Skeletal muscle satellite cell (primary cell): ENCODE measurements at regions not wholly inside any gene's neighbourhood (a gene's known extent, or its start where the extent isn't known, plus 50 kb on each side); places are given as distances from the start of the nearest gene placed in this dataset.

Experiments
- H3K27me3 ChIP-seq: 2 replicates; pipeline ENCODE4 v1.7.0; 2013; ENCODE audit warnings: low read length; ENCODE audit not compliant: control insufficient read depth, insufficient read depth
- H3K36me3 ChIP-seq: 2 replicates; pipeline ENCODE4 v1.7.0; 2013; ENCODE audit warnings: mild to moderate bottlenecking, control low read depth, low read length; ENCODE audit not compliant: insufficient read depth
- H3K4me1 ChIP-seq: 2 replicates; pipeline ENCODE4 v1.7.0; 2013; ENCODE audit warnings: low read length; ENCODE audit not compliant: control insufficient read depth, insufficient read depth
- H3K4me2 ChIP-seq: 2 replicates; pipeline ENCODE4 v1.7.0; 2013; ENCODE audit warnings: mild to moderate bottlenecking, low read length
- H3K4me3 ChIP-seq: 2 replicates; pipeline ENCODE4 v1.7.0; 2013; ENCODE audit warnings: low read length
- H3K9ac ChIP-seq: 2 replicates; pipeline ENCODE4 v1.7.0; 2013; ENCODE audit warnings: mild to moderate bottlenecking, low read depth, low read length, moderate library complexity
- H3K9me3 ChIP-seq: replicated peaks from 2 replicates; pipeline ENCODE4 v1.7.0; 2013; ENCODE audit warnings: mild to moderate bottlenecking, control low read depth, low read length

DNA sequence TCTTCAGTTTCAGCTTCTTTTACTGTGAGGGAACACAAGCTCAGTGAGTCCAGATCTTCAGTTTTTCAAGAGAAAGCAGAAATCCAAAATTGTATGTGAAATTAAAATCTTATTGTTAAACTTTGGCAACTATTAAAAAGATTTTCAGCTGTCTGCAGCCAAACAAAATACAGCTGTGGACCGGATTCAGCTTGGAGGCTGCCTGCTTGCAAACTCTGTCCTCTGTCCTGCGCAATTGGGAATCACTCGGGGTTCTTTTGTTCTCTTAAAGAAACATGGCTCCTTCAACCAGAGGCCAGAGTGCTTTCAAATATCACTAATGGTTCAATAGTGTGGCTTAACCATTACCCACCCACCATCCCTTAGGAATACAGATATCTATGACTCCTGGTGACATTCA, 201.2 kb downstream of the CHIC2 start:
- no peak overlapping the region for H3K9ac ChIP-seq
- H3K4me2 ChIP-seq, result no peak overlapping the region
- H3K9me3 ChIP-seq, result no peaks in the 10 kb centered on the region
- H3K4me1 ChIP-seq, result peaks cover 3% of the 10 kb centered on the region
- no peaks in the 10 kb centered on the region for H3K27me3 ChIP-seq
- no peak overlapping the region for H3K4me3 ChIP-seq
- no peaks in the 10 kb centered on the region for H3K36me3 ChIP-seq

DNA sequence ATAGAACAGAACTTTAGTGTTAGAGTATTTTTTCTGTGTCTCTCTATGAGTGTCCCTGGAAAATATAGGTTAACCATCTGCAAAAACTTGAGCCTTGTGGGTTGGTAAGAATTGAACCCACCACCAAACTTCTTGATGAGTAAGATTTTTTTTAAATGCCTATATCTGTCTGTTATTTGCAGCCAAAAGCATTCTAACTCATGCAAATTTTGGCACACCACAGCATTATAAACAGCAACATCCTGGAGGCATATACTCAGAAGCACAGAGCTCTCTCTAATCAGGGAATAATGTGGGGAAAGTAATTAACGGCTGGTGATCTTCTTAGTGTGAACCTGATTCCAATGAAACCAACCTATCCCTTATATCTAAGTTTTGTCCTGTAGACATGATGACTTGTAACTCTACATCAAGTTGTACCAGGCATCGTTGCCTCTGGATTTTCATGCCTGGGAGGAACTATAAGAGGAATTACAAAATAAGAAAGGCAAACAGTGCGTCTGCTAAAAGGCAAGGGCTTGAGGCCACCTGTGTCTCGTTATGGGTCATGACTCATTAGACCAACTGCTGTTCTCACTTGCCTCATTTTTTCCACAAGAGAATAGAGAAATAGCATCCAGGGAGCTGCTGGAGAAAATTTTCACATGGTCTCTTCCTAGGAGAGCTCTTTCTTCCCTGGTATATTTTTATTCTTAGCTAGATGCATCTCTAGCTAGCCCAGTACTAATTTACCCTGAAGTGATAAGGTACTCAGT, 202.4 kb downstream of the CHIC2 start:
- Histone ChIP-seq H3K36me3 (no peaks in the 10 kb centered on the region), H3K4me2 (no peak overlapping the region), H3K4me1 (peaks cover 3% of the 10 kb centered on the region), H3K9me3 (no peaks in the 10 kb centered on the region), H3K27me3 (no peaks in the 10 kb centered on the region), H3K4me3 (no peak overlapping the region), H3K9ac (no peak overlapping the region)

DNA sequence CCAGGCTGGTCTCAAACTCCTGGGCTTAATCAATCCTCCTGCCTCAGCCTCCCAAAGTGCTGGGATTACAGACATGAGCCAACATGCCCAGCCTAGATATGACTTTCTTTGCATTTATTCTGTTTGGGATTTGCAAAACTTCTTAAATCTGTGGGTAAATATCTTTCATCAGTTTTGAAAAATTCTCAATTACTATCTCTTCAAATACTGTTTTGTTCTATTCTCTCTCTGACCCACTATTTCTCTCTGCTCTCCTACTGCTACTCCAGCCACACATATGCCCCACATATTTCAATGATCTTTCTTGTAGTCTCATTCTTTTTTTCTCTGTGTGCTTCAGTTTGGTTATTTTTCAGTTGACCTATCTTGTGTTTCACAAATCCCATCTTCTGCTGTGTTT, 205.1 kb downstream of the CHIC2 start:
- H3K9me3 ChIP-seq, result no peaks in the 10 kb centered on the region
- peaks cover 21% of the 10 kb centered on the region for H3K4me1 ChIP-seq
- no peak overlapping the region for H3K4me2 ChIP-seq
- no peaks in the 10 kb centered on the region for H3K27me3 ChIP-seq
- no peak overlapping the region for H3K9ac ChIP-seq
- H3K4me3 ChIP-seq, result no peak overlapping the region
- H3K36me3 ChIP-seq, result no peaks in the 10 kb centered on the region

DNA sequence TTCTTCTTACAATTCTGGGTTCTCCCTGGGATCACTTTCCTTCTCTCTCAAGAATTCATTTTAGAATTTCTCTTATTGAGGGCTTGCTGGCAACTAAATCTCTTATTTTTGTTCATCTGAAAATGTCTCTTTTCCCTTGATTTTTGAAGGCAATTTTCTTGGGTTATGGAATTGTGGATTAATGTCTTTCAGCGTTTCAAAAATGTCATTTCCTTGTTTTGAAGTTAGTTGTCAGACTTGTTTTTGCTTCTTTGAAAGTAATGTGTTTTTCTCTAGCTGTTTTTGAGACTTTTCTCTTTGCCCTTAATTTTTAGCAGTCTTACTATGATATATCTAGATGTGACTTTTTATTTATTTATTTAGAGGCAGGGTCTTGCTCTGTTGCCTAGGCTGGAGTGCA, 205.7 kb downstream of the CHIC2 start:
- Histone ChIP-seq H3K4me2 (no peak overlapping the region), H3K9ac (no peak overlapping the region), H3K9me3 (no peaks in the 10 kb centered on the region), H3K36me3 (no peaks in the 10 kb centered on the region), H3K27me3 (no peaks in the 10 kb centered on the region), H3K4me3 (no peak overlapping the region), H3K4me1 (peaks cover 21% of the 10 kb centered on the region)

DNA sequence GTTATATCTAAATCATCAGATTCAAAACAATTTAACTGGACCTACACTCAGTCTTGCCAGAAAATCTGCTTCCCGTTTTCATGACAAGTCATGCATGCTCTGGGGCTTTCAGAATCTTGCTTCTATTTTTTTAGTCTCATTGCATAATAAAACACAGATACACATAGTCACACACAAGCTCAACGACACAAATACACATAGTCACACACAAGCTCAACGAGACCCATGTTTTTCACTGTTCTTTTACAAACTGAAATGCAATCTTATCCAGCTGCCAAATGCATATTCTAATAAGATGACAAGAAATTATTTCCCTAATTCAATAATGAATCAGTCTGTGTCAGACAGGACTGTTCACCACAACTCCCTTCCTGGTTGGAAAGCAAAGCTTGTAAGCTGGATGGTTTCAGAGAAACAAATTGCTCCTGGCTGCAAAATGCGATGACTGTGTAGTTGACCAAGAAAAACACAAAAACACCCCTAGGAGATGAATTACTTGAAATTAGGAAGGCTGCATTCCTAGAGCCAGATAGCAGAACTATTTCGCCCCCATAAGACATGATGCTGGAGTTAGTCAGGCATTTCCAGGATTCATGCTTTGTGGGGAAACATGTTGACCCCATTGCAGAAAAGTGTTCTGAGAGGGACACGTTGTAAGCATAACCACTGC, 208.7 kb downstream of the CHIC2 start:
- Histone ChIP-seq H3K9ac (no peak overlapping the region), H3K9me3 (no peaks in the 10 kb centered on the region), H3K4me2 (peak overlapping the region; percentile 47), H3K36me3 (no peaks in the 10 kb centered on the region), H3K27me3 (no peaks in the 10 kb centered on the region), H3K4me3 (no peak overlapping the region), H3K4me1 (peaks cover 18% of the 10 kb centered on the region)

DNA sequence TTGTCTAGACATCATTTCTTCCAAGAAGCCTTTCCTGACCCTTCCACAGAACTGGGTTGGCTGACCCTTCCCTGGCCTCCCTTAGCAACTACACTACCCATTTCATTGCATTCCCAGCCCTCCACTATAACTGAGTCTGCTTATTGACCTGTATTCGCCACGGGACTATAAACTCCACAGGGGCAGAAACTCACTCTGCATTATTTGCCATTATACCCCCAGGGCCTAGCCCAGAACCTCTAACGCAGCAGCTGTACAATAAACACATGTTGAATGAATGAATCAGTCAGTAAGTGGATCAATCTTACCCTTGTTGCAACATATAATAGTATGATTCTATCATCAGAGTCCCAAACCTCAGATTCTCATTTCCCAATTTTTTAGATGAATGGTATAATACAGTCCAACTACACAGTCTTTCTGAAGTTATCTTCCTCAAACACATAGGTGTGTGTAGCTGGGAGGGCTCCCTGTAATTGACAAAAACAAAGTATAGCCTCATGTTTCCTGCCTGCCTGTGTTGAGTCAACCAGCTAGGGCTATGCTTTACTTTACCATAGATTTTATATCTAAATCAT, 209.3 kb downstream of the CHIC2 start:
- Histone ChIP-seq H3K4me2 (peak overlapping the region; percentile 47), H3K4me1 (peaks cover 18% of the 10 kb centered on the region), H3K36me3 (no peaks in the 10 kb centered on the region), H3K9ac (no peak overlapping the region), H3K4me3 (no peak overlapping the region), H3K9me3 (no peaks in the 10 kb centered on the region), H3K27me3 (no peaks in the 10 kb centered on the region)

DNA sequence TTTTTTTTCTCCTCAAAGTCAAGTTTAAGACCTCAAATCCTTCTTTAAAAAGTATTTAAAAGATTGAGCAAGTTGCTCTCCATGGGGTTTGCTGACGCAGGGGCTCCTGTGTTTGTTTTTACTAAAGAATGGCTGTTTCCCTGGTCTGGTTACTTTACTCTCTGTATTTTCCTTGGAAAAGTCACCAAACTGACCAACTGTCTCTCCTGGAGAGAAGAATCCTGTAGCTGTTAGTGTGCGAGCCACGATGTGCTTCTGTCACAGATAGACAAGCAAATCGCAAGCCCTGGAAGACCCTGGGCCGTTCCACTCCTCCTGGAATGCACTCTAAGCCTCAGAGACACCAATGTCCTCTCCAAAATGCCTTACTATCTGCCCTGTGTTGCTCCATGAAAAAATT, 212.1 kb downstream of the CHIC2 start:
- no peaks in the 10 kb centered on the region for H3K9me3 ChIP-seq
- no peak overlapping the region for H3K4me2 ChIP-seq
- no peak overlapping the region for H3K4me3 ChIP-seq
- no peak overlapping the region for H3K9ac ChIP-seq
- H3K36me3 ChIP-seq, result no peaks in the 10 kb centered on the region
- H3K4me1 ChIP-seq, result peaks cover 18% of the 10 kb centered on the region
- H3K27me3 ChIP-seq, result no peaks in the 10 kb centered on the region

DNA sequence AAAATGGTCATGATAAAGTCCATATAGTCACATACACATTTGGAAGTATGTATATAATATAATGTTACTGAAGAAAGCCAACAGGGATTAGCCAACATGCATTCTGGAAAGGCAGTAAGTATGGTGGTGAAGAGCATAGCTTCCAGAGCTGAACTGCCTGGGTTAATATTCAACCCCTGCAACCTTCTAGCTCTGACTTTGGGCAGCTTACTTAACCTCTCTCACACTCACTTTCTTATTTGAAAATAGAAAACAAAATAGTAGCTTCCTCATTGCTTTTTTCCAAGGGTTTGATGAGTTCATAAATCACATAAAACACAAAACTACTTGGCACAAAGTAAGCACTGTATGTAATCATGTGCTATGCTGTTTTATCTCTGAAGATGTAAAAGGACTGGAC, 216.4 kb downstream of the CHIC2 start:
- Histone ChIP-seq H3K4me3 (no peak overlapping the region), H3K4me1 (no peaks in the 10 kb centered on the region), H3K9me3 (no peaks in the 10 kb centered on the region), H3K36me3 (no peaks in the 10 kb centered on the region), H3K9ac (no peak overlapping the region), H3K4me2 (no peak overlapping the region), H3K27me3 (no peaks in the 10 kb centered on the region)

DNA sequence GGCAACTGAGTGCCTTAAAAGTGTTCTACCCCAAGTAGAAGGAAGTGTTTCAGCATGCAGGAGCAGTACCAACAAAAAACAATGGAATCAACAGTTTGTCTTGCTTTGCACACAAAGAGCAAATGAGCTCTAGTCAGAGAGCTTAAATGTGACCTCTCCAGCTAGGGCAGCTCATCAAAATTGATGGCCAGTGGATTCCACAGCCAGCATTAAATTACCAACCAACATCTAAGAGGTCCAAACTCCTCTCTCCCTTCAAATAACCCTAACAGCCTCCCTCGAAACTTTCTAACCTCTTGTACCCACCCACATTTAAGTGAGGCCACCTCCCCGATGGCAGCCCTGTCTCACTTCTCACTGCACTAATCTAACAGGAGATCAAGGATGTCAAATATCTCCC, 219.9 kb downstream of the CHIC2 start:
- Histone ChIP-seq H3K9ac (no peak overlapping the region), H3K4me3 (no peak overlapping the region), H3K4me2 (no peak overlapping the region), H3K4me1 (no peaks in the 10 kb centered on the region), H3K36me3 (no peaks in the 10 kb centered on the region), H3K27me3 (no peaks in the 10 kb centered on the region), H3K9me3 (no peaks in the 10 kb centered on the region)

DNA sequence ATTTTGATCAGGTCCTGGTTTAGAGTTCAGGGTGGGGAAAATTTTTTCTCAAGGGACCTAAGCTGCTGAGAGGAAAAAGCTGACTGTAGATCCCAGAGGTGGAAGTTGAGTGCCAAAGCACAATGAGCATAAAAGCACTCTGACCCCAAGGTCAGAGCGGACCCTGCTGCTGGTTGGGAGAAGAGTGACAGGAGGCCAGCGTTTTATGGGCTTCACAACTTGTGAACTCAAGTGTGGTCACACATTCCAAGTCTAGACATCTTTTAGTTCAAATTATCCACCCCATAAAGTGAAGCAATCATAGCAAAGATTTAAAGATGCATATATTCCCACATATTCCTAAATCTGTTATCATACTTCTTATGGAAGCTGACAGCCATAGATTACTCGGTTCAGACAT, 220.3 kb downstream of the CHIC2 start:
- H3K4me2 ChIP-seq, result no peak overlapping the region
- no peak overlapping the region for H3K9ac ChIP-seq
- H3K36me3 ChIP-seq, result no peaks in the 10 kb centered on the region
- H3K9me3 ChIP-seq, result no peaks in the 10 kb centered on the region
- no peaks in the 10 kb centered on the region for H3K4me1 ChIP-seq
- no peaks in the 10 kb centered on the region for H3K27me3 ChIP-seq
- H3K4me3 ChIP-seq, result no peak overlapping the region

DNA sequence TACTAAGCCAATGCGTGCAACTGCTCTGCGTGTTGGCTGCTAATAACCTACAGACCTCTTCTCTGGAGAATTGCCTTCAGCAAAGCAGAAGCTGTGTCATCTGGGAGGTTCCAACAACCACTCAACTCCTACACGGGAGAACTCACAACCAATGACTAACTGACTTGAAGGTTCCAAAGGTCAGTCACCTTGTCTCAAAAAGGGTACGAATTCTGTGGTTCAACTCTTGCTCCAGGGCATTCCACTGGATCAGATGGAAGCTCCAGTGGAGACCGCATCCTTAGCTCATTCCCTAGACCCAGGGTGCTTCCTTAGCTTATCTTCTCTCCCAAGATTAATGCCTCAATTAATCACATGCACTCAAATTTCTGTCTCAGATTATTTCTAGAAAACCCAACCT, 222.7 kb downstream of the CHIC2 start:
- H3K4me3 ChIP-seq, result no peak overlapping the region
- no peaks in the 10 kb centered on the region for H3K9me3 ChIP-seq
- no peaks in the 10 kb centered on the region for H3K27me3 ChIP-seq
- no peak overlapping the region for H3K9ac ChIP-seq
- no peak overlapping the region for H3K4me2 ChIP-seq
- H3K36me3 ChIP-seq, result no peaks in the 10 kb centered on the region
- H3K4me1 ChIP-seq, result no peaks in the 10 kb centered on the region

DNA sequence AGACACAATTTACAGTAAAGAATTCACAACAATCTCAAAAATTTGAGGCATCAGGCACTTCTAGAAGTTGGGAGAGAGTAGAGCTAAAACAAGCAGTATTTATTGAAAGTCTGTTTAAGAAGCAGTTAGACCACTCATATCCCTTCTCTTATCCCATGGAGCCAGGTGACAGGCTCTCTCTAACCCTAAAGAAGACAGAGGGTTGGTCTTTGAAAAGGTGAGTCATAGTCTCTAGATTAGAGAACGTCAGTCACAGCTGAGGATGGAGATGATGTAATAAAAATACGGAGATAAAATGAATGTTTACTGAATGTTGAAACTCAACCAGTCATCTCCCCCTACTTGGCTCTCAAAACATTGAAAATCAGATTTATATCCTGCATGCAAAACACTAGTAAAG, 223.8 kb downstream of the CHIC2 start:
- no peaks in the 10 kb centered on the region for H3K4me1 ChIP-seq
- H3K27me3 ChIP-seq, result no peaks in the 10 kb centered on the region
- H3K9ac ChIP-seq, result no peak overlapping the region
- no peak overlapping the region for H3K4me2 ChIP-seq
- H3K9me3 ChIP-seq, result no peaks in the 10 kb centered on the region
- no peak overlapping the region for H3K4me3 ChIP-seq
- no peaks in the 10 kb centered on the region for H3K36me3 ChIP-seq
